Mesenchymal stem cell (in vitro differentiated cells and primary cell): ENCODE measurements at regions not wholly inside any gene's neighbourhood (a gene's known extent, or its start where the extent isn't known, plus 50 kb on each side); places are given as distances from the start of the nearest gene placed in this dataset.
A peak's percentile ranks its signal among the peaks of the same experiment; 100 is the strongest.

Experiments used
- DNase-seq: peaks from one replicate; pipeline ENCODE4 v3.0.0-alpha.2; 2013
- H2AFZ ChIP-seq: one replicate; pipeline ENCODE4 v1.6.1; 2013; ENCODE audit warnings: low read depth, mild to moderate bottlenecking, control low read depth, inconsistent platforms, low read length, moderate library complexity
- H2AK5ac ChIP-seq: 2 replicates; pipeline ENCODE4 v1.6.1; 2013; ENCODE audit warnings: low read length, moderate library complexity, mild to moderate bottlenecking, inconsistent platforms; ENCODE audit not compliant: severe bottlenecking
- H2BK120ac ChIP-seq: one replicate; pipeline ENCODE4 v1.6.1; 2013; ENCODE audit warnings: low read depth, mild to moderate bottlenecking, inconsistent platforms, low read length, moderate library complexity
- H2BK12ac ChIP-seq, 2 experiments: one replicate each; pipeline ENCODE4 v1.6.1; 2013; ENCODE audit warnings: inconsistent platforms in 2 of 2, low read length in 2 of 2, mild to moderate bottlenecking in 2 of 2, moderate library complexity in 2 of 2, control low read depth in 1 of 2
- H2BK15ac ChIP-seq: one replicate; pipeline ENCODE4 v1.6.1; 2013; ENCODE audit warnings: mild to moderate bottlenecking, low read depth, inconsistent platforms; ENCODE audit not compliant: poor library complexity, severe bottlenecking
- H2BK5ac ChIP-seq: 2 replicates; pipeline ENCODE4 v1.6.1; 2013; ENCODE audit warnings: low read depth, mild to moderate bottlenecking, low read length, control low read depth, inconsistent platforms; ENCODE audit not compliant: poor library complexity, severe bottlenecking
- H3K14ac ChIP-seq, 2 experiments: one replicate each; pipeline ENCODE4 v1.6.1; 2013; ENCODE audit warnings: inconsistent platforms in 2 of 2, low read length in 2 of 2, control low read depth in 1 of 2, mild to moderate bottlenecking in 1 of 2, moderate library complexity in 1 of 2
- H3K18ac ChIP-seq, 2 experiments: one replicate each; pipeline ENCODE4 v1.6.1; 2013; ENCODE audit warnings: inconsistent platforms in 2 of 2, low read length in 2 of 2, control low read depth in 1 of 2, low read depth in 1 of 2, mild to moderate bottlenecking in 1 of 2
- H3K23ac ChIP-seq, 2 experiments: one replicate each; pipeline ENCODE4 v1.6.1; 2013; ENCODE audit warnings: inconsistent platforms in 2 of 2, low read length in 2 of 2, mild to moderate bottlenecking in 2 of 2, moderate library complexity in 2 of 2, control low read depth in 1 of 2
- H3K27ac ChIP-seq: 2 replicates; pipeline ENCODE4 v1.5.1; 2013; ENCODE audit warnings: mild to moderate bottlenecking, moderate library complexity, low read length, control low read depth, inconsistent platforms; ENCODE audit not compliant: poor library complexity, severe bottlenecking
- H3K27me3 ChIP-seq, 2 experiments: 2 replicates each; pipeline versions ENCODE4 v1.6.1 to v1.7.0; 2013; ENCODE audit warnings: low read length in 2 of 2, mild to moderate bottlenecking in 2 of 2, moderate library complexity in 2 of 2, control low read depth in 1 of 2, inconsistent platforms in 1 of 2; ENCODE audit not compliant: control insufficient read depth in 1 of 2, insufficient read depth in 1 of 2
- H3K36me3 ChIP-seq, 2 experiments: 2 replicates each; pipeline versions ENCODE4 v1.6.1 to v1.7.0; 2013; ENCODE audit warnings: low read length in 2 of 2, control low read depth in 1 of 2, inconsistent platforms in 1 of 2, low read depth in 1 of 2, mild to moderate bottlenecking in 1 of 2; ENCODE audit not compliant: insufficient read depth in 2 of 2, control insufficient read depth in 1 of 2
- H3K4ac ChIP-seq, 2 experiments: one replicate each; pipeline ENCODE4 v1.6.1; 2013; ENCODE audit warnings: inconsistent platforms in 2 of 2, low read length in 2 of 2, mild to moderate bottlenecking in 2 of 2, moderate library complexity in 2 of 2, control low read depth in 1 of 2, low read depth in 1 of 2
- H3K4me1 ChIP-seq: 2 replicates; pipeline ENCODE4 v1.6.1; 2013; ENCODE audit warnings: low read depth, low read length, control low read depth; ENCODE audit not compliant: control insufficient read depth, insufficient read depth
- H3K4me2 ChIP-seq: 2 replicates; pipeline ENCODE4 v1.6.1; 2013; ENCODE audit warnings: low read length, mild to moderate bottlenecking, inconsistent platforms; ENCODE audit not compliant: poor library complexity, severe bottlenecking
- H3K4me3 ChIP-seq, 2 experiments: 2 replicates each; pipeline versions ENCODE4 v1.5.1 to v1.7.0; 2013; ENCODE audit warnings: low read length in 2 of 2, mild to moderate bottlenecking in 2 of 2, control low read depth in 1 of 2, low read depth in 1 of 2; ENCODE audit not compliant: insufficient read depth in 1 of 2
- H3K79me1 ChIP-seq: replicated peaks from 2 replicates; pipeline ENCODE4 v1.6.1; 2013; ENCODE audit warnings: mild to moderate bottlenecking, control low read depth, low read length, inconsistent platforms; ENCODE audit not compliant: poor library complexity, severe bottlenecking
- H3K9ac ChIP-seq: 2 replicates; pipeline ENCODE4 v1.7.0; 2013; ENCODE audit warnings: mild to moderate bottlenecking, low read length, moderate library complexity
- H3K9me3 ChIP-seq: 2 replicates; pipeline ENCODE4 v1.7.0; 2013; ENCODE audit warnings: mild to moderate bottlenecking, low read length; ENCODE audit not compliant: control insufficient read depth
- H4K8ac ChIP-seq: one replicate; pipeline ENCODE4 v1.6.1; 2013; ENCODE audit warnings: inconsistent platforms, mild to moderate bottlenecking, low read length, moderate library complexity
- H4K91ac ChIP-seq: one replicate; pipeline ENCODE4 v1.6.1; 2013; ENCODE audit warnings: mild to moderate bottlenecking, low read length, inconsistent platforms
- WGBS: methylation state at CpG from one replicate; pipeline ENCODE4 v1.1.7; 2013; ENCODE audit warnings: mixed read lengths; 5-methylcytosine and 5-hydroxymethylcytosine counted together

GRCh38 chr18:45480219-45481015 is 134.9 kb upstream of the SLC14A2 start:
- Histone ChIP-seq H4K91ac (no peak overlapping the region), H3K4me3 (no peak overlapping the region), H3K4ac (no peak overlapping the region), H3K9ac (no peak overlapping the region), H3K14ac (no peak overlapping the region), H3K4me1 (no peaks in the 10 kb centered on the region), H2BK5ac (no peak overlapping the region), H2BK15ac (no peak overlapping the region), H3K36me3 (no peaks in the 10 kb centered on the region), H3K23ac (no peak overlapping the region), H2BK12ac (no peak overlapping the region), H3K9me3 (no peaks in the 10 kb centered on the region), H3K18ac (no peak overlapping the region), H3K27ac (no peak overlapping the region), H3K27me3 (peaks cover 0 to 33% of the 10 kb centered on the region in 2 experiments), H2AFZ (no peak overlapping the region), H2BK120ac (no peak overlapping the region), H3K79me1 (no peaks in the 10 kb centered on the region), H4K8ac (no peak overlapping the region), H2AK5ac (no peak overlapping the region), H3K4me2 (no peak overlapping the region)
- WGBS, result 40% methylated on average over 1 of the region's 1 CpG
- DNase-seq, result no peak

GRCh38 chr18:45481821-45482220 is 133.5 kb upstream of the SLC14A2 start:
- no peak overlapping the region for H2BK120ac ChIP-seq
- H3K4ac ChIP-seq, result no peak overlapping the region
- H3K36me3 ChIP-seq, result no peaks in the 10 kb centered on the region
- no peak overlapping the region for H4K8ac ChIP-seq
- H4K91ac ChIP-seq, result no peak overlapping the region
- H3K27me3 ChIP-seq, result peaks cover 0 to 39% of the 10 kb centered on the region in 2 experiments
- no peak for DNase-seq
- H2BK5ac ChIP-seq, result no peak overlapping the region
- no peak overlapping the region for H2AK5ac ChIP-seq
- H2AFZ ChIP-seq, result no peak overlapping the region
- H3K4me2 ChIP-seq, result no peak overlapping the region
- peak overlapping the region; percentile 47 for H3K9ac ChIP-seq
- no peak overlapping the region for H3K14ac ChIP-seq
- no peak overlapping the region for H2BK15ac ChIP-seq
- no peak overlapping the region for H3K27ac ChIP-seq
- H3K9me3 ChIP-seq, result no peaks in the 10 kb centered on the region
- H3K4me1 ChIP-seq, result no peaks in the 10 kb centered on the region
- no peaks in the 10 kb centered on the region for H3K79me1 ChIP-seq
- H3K23ac ChIP-seq, result no peak overlapping the region
- H3K4me3 ChIP-seq, result peak overlapping the region in 1 of 2 experiments; percentile 36
- no peak overlapping the region for H2BK12ac ChIP-seq
- WGBS, result no CpG with 5 or more reads among the region's 2 CpGs
- no peak overlapping the region for H3K18ac ChIP-seq

DNA sequence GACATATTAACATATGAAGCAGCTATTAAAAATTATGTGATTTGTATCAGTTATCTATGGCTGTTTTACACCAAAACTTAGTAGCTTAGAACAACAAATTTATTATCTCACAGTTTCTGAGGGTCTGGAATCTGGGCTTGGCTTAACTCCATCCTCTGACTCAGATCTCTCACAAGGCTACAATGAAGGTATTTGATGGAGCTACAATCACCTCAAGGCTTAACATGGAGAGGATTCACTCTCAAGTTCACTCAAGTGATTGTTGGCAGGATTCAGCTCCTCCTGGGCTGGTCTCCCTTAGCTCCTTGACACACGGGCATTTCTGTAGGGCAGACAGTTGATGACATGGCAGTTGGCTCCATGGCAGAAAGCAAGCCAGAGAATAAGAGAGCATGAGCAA is 133.0 kb upstream of the SLC14A2 start:
- no peak overlapping the region for H4K8ac ChIP-seq
- no peak overlapping the region for H4K91ac ChIP-seq
- no peak overlapping the region for H2BK15ac ChIP-seq
- no peak overlapping the region for H2BK12ac ChIP-seq
- no peak overlapping the region for H2AK5ac ChIP-seq
- H2AFZ ChIP-seq, result no peak overlapping the region
- H2BK120ac ChIP-seq, result no peak overlapping the region
- H3K36me3 ChIP-seq, result no peaks in the 10 kb centered on the region
- H3K4me3 ChIP-seq, result peak overlapping the region in 1 of 2 experiments; percentile 36
- H3K79me1 ChIP-seq, result no peaks in the 10 kb centered on the region
- DNase-seq, result no peak
- H3K27me3 ChIP-seq, result peaks cover 0 to 43% of the 10 kb centered on the region in 2 experiments
- no peaks in the 10 kb centered on the region for H3K4me1 ChIP-seq
- WGBS, result 95% methylated on average over 1 of the region's 1 CpG
- H3K27ac ChIP-seq, result no peak overlapping the region
- no peak overlapping the region for H3K4ac ChIP-seq
- H3K14ac ChIP-seq, result no peak overlapping the region
- H3K4me2 ChIP-seq, result no peak overlapping the region
- no peak overlapping the region for H3K23ac ChIP-seq
- no peak overlapping the region for H3K9ac ChIP-seq
- no peaks in the 10 kb centered on the region for H3K9me3 ChIP-seq
- no peak overlapping the region for H2BK5ac ChIP-seq
- H3K18ac ChIP-seq, result no peak overlapping the region

- WGBS, result 74% methylated on average over 1 of the region's 3 CpGs
- H3K9me3 ChIP-seq, result no peaks in the 10 kb centered on the region
- DNase-seq, result no peak
- no peak overlapping the region for H3K14ac ChIP-seq
- H3K27ac ChIP-seq, result no peak overlapping the region
- H2AFZ ChIP-seq, result no peak overlapping the region
- no peak overlapping the region for H2BK120ac ChIP-seq
- H2BK12ac ChIP-seq, result no peak overlapping the region
- no peak overlapping the region for H3K18ac ChIP-seq
- no peaks in the 10 kb centered on the region for H3K36me3 ChIP-seq
- H2AK5ac ChIP-seq, result no peak overlapping the region
- no peak overlapping the region for H2BK15ac ChIP-seq
- no peaks in the 10 kb centered on the region for H3K79me1 ChIP-seq
- no peak overlapping the region for H2BK5ac ChIP-seq
- no peaks in the 10 kb centered on the region for H3K4me1 ChIP-seq
- peaks cover 0 to 47% of the 10 kb centered on the region in 2 experiments for H3K27me3 ChIP-seq
- no peak overlapping the region for H3K4ac ChIP-seq
- H3K4me3 ChIP-seq, result no peak overlapping the region
- H4K91ac ChIP-seq, result no peak overlapping the region
- H3K9ac ChIP-seq, result no peak overlapping the region
- H3K23ac ChIP-seq, result no peak overlapping the region
- H3K4me2 ChIP-seq, result no peak overlapping the region
- no peak overlapping the region for H4K8ac ChIP-seq
Observed at GRCh38 chr18:45487581-45487980, 127.7 kb upstream of the SLC14A2 start.
